Activated CD8-positive, alpha-beta memory T cell treated with anti-CD3 and anti-CD28 coated beads for 36 hours (primary cell): ENCODE measurements at regions not wholly inside any gene's neighbourhood (a gene's known extent, or its start where the extent isn't known, plus 50 kb on each side); places are given as distances from the start of the nearest gene placed in this dataset.

Source experiments
- CTCF ChIA-PET: fragments of 350-600 bp; sonication (Branson Sonifier 250); formaldehyde crosslinking; loops from one replicate; lab custom pipeline; 2021; ENCODE audit warnings: antibody characterized with exemption; lab: Charles Lee
- POLR2A ChIA-PET: fragments of 350-600 bp; sonication (Branson Sonifier 250); formaldehyde crosslinking; loops from one replicate; lab custom pipeline; 2021; ENCODE audit warnings: antibody characterized with exemption; lab: Charles Lee

DNA sequence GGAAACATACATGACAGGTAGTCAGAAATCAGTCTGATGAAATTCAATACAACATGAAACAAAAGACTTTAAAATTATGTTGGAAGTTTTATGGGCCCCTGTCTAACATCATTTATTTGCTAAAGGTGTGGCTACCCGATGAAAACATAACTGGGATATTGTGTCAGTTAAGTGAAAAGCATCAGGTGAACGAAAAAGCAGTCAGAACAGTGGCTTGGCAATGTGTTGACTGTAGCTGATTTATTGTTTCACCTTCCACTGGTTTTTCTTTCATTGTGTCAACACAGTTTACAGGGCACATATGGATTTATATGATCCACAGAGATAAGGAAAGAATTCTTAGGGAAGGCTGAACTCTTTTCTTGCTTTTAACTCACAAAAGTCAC is 429.6 kb upstream of the ZNF608 start:
- CTCF ChIA-PET: no interaction called here

GRCh38 chr5:125177340-125177739 is 430.9 kb upstream of the ZNF608 start:
- POLR2A ChIA-PET: no interaction called here
- CTCF ChIA-PET: no interaction called here

More for the DNA sequence above, 429.6 kb upstream of the ZNF608 start:
- POLR2A ChIA-PET: no interaction called here

GRCh38 chr5:125179612-125180011 is 433.2 kb upstream of the ZNF608 start:
- POLR2A ChIA-PET: no interaction called here
- CTCF ChIA-PET: no interaction called here

DNA sequence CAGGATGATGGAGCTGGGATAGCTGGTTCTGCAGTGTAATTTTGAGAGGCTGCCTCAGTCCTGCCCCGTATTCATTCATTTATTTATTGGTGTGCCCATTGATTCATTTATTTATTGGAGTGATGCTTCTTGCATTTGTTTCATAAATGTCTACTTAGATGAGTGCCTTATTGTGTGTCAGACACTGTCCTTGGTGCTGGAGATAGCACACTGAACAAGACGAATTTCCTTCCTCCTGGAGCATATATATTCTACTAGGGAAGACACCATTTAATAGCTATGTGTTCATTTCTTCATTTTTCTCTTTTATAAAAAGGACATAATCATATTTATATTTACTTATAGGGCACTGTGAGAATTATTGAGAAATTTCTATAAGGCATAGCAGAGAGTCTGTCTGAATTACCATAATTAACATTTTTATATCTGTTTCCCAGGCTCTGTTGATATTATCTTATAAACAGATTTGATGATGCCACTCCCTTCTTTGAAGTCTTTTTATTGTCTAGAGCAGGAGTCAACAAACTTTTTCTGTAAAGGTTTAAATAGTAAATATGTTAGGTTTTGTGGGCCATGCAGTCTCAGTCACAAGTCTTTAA is 433.9 kb upstream of the ZNF608 start:
- ChIA-PET POLR2A (no interaction called here), CTCF (no interaction called here)

- ChIA-PET POLR2A (no interaction called here), CTCF (no interaction called here)
These were observed 434.7 kb upstream of the ZNF608 start for GRCh38 chr5:125181159-125181558.

DNA sequence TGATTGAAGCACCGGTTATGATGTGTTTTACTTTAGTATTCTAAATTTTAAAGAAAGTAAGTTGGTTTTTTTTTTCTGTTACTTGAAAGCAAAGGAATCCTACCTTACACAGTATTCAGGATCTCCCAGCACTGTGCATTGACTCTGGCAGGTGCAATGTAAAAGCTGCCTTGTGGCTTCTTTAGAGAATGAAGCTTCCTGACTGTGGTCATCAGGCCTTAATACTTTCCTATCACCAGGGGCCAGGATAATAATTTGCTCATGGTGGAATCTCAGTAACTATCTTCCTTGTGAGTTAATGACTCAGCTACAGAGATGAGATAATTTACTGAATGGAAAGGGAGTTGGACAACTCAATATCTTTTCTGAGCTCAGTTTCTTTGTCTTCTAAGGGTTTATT is 435.5 kb upstream of the ZNF608 start:
- ChIA-PET POLR2A (no interaction called here), CTCF (no interaction called here)

DNA sequence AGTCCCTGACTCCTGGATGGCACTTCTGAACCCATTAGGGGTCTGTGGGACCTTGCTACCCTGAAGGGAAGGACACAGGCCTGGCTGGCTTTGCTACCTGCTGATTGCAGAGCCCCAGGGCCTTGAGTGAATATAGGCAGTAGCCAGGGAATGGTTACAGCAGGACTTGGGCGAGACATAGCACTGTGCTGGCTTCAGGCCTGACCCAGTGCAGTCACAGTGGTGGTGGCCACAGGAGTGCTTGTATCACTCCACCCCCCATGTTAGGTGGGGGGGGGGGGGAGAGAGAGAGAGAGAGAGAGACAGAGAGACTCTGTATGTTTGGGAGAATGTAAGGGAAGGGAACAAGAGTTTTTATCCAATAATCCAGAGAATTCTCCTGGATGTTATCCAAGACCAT is 439.3 kb upstream of the ZNF608 start:
- POLR2A ChIA-PET: no interaction called here
- CTCF ChIA-PET: no interaction called here

- ChIA-PET CTCF (no interaction called here), POLR2A (no interaction called here)
These were observed 440.5 kb upstream of the ZNF608 start for GRCh38 chr5:125186911-125187375.

DNA sequence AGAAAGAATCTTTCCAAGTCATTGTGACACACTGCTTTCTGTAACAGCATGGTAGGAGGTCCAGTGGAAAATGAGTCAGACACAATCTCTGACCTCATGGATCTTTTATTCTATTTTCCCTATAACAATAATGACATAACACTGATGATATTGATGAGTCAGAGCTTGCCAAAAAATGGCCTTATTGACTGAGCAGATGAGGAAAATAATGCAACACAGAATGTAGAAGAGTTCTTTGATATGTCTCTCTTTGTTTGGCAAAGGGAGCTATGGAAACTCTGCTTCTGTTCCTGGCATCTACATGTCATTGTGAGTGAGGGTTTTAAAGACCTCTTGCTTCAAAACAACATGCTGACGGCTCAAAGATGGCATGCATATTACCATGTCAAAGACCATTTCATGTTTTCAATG is 443.1 kb upstream of the ZNF608 start:
- CTCF ChIA-PET: no interaction called here
- POLR2A ChIA-PET: no interaction called here

- POLR2A ChIA-PET: no interaction called here
These were observed 444.0 kb upstream of the ZNF608 start for GRCh38 chr5:125190232-125191087.

DNA sequence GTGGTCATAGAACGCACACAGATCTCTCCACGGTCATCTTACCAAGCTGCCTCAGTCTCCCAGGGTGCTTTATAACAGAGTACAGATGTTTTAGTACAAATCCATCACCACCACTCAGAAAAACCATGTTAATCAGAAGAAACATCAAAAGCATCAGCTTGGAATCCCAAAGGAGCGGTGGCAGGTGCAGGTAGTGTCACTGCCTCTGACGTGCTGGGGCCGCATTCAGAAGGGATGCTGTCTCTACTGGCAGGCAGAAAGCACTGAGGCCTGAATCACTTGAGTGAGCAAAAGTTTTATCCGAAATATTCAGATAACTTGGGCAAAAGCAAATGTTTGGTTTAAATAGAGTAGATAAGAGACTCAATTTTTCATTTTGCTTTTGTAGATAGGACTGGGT is 448.4 kb upstream of the ZNF608 start:
- ChIA-PET CTCF (no interaction called here), POLR2A (no interaction called here)

More at GRCh38 chr5:125190232-125191087, 444.0 kb upstream of the ZNF608 start:
- CTCF ChIA-PET: no interaction called here

DNA sequence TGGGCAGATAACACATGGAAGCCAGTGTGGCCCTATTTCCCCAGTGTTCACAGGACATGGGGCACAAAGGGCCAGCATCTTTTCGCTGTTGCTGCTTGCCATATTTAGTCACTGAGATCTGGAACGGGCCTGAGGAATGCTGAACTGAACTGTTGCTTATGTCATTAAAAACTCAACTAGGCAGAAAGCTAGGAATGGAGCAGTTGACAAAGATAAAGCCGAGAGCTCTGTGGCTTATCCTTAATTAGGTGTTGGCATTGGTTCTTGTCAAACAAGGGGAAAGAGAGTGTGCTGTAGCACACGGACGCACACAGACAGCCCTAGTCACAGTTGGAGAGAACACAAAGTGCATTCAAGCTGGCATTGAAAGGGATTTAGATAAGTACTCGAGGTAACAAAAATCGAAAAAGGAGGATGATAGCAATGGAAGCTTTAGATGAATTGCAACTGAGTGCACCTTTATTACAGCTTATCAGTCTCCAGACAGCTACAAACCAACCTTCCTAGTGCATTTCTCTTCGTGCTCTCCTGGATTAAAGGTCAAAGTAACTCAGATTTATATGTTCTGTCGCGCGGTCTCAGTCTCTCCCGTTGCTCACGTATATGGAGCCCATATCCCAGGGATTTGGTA is 450.2 kb upstream of the ZNF608 start:
- POLR2A ChIA-PET: no interaction called here
- CTCF ChIA-PET: no interaction called here

- POLR2A ChIA-PET: no interaction called here
- CTCF ChIA-PET: no interaction called here
These were observed 450.9 kb upstream of the ZNF608 start for GRCh38 chr5:125197321-125197720.

DNA sequence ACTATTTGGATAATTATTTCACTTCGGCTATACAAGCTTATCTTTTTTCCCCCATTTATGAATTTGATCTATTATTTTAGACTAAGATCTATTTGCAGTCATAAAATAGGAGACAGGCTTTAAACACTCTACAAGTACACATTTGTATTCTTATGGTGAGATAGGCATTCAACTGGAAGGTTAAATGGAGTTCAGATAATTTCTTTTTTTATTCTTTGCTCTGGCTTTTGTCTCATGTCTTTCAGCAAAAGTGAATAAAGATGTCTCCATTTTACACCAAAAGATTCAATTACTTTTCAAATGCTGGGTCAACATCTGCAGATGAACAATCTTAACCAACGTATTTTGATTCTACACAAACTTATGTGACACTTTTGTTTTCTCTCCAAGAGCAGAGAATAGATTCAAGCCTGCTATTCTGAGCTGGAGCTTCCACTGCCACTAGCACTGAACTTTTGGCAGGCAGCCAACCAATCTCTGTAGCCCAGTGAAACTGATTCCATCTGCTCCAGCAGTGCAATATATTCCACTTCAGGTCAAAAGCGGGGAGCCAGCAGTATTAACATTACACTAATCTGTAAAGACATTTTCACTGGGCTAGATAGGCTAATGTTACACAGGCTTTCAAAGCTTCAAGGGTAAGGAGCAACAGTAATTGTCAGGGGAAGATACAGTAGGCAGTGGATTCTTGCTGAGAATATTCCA is 452.0 kb upstream of the ZNF608 start:
- ChIA-PET POLR2A (no interaction called here), CTCF (no interaction called here)

- ChIA-PET POLR2A (no interaction called here), CTCF (no interaction called here)
These were observed 452.9 kb upstream of the ZNF608 start for GRCh38 chr5:125199373-125199772.

DNA sequence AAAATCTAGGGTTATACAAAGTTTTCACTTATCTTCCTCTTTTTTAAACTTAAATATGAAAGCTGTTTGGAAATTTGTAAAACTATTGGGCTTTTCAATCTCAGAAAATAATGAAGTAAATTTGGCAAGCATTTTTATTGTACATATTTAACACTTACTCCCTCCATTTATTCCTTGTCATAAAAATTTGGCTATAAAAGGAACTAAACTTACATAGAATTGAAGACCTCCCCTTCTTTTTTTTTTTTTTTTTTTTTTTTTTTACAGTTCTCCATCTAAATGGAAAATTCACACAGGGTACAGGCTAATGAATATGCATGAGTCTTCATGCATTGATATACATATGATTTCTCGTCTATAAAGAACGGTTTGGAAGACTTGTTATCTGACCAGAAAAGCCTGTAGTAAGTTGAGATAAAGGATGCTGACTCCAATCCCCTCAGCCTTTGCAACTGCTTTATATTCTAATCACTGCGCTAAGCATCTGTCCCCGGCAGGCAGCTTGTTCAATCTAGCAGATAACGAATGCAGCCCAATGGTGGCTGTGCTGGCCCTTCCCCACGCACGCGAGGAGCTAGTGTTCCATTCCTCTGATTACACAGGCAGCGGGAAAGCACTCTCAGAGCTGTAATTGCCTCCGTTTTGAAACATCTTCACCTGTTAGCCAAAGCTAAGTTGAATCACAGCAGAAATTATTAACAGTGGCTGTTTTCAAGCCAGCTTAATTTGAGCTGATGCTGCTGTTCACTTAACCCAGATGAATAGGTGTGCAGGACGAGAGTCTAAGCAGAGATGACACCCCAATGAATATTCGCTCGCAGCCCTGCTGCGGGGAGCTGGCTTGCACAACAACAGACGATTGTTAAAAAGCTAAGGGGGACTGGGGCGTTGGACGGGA is 453.8 kb upstream of the ZNF608 start:
- CTCF ChIA-PET: no interaction called here

GRCh38 chr5:125200866-125201373 is 454.5 kb upstream of the ZNF608 start:
- CTCF ChIA-PET: no interaction called here
- POLR2A ChIA-PET: no interaction called here

More for the DNA sequence above, 453.8 kb upstream of the ZNF608 start:
- POLR2A ChIA-PET: no interaction called here

DNA sequence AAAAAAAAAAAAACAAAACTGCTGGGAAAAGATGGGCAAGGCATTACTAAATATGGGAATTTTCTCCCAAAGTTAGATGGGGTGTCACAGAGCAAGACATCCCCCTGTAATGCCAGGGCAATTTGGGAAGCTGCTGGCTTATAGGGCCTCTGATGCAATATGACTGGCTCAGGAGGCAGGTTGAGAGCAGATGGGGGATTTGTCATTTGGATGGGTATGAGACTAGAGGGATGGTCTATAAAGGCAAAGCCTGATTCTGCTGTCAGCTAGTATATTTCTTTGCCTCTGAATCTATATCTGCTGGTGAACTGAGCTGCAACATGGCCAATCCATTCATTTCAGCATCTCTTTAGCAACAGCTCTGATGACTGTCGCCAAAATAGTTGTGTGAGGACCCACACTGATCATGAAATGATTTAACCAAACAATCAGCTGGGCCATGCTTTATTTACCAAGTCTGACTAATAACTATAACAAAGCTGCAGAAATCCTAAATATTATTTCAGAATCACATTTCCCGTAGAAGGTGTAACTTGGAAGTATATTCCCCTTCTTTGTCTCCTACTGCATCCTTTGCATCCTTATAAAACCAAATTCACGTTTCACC is 455.1 kb upstream of the ZNF608 start:
- POLR2A ChIA-PET: no interaction called here
- CTCF ChIA-PET: no interaction called here

GRCh38 chr5:125202353-125202752 is 455.9 kb upstream of the ZNF608 start:
- POLR2A ChIA-PET: no interaction called here
- CTCF ChIA-PET: no interaction called here
